ENCODE measurements at regions not wholly inside any gene's neighbourhood (a gene's known extent, or its start where the extent isn't known, plus 50 kb on each side); places are given as distances from the start of the nearest gene placed in this dataset.

DNA sequence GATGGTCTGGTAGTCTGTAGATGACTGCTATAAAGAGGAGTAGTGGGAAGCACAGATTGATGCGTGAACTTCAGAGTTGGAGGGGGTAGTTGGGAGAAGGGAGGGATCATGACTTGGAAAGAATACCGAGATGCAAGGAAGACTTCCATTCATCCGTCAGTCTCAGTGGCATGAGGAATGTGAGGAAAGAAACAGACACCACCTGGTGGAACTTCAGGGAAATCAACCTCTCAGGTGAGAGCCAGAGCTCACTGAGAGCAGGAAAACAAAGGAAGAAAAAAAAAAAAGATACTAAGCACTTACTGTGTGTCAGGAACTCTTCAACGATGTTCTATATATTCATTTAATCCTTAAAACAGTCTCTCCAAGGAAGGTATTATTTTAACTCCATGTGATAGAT, 172.4 kb downstream of the OXSM start:
- no peak overlapping the region for H3K56ac ChIP-seq (replicated peaks; ENCODE audit: insufficient read length, low read depth, low read length)
- H3K23me2 ChIP-seq (ENCODE audit: low read depth, low read length), result no peaks in the 10 kb centered on the region; the same call in 1 of the 2 replicates
- no peak overlapping the region for H2BK120ac ChIP-seq (replicated peaks; ENCODE audit: low read depth, low read length)
- no peaks in the 10 kb centered on the region for H3K36me3 ChIP-seq (ENCODE audit: control insufficient read depth in 2 of 4, insufficient read depth in 4 of 4, low read length in 3 of 4)
- H3K27me3 ChIP-seq (replicated peaks in 1 of 4; ENCODE audit: control insufficient read depth in 3 of 4, extremely low read depth in 1 of 4, insufficient read depth in 3 of 4, low read length in 3 of 4), result no peaks in the 10 kb centered on the region
- CTCF ChIA-PET (ENCODE audit: partially characterized antibody), result interaction anchor here (0.6 to 2.8 kb wide), 25 partner anchors 8 to 1113 kb away, joined by 3 to 21 read pairs (median 4); no protein-coding TSS in a partner anchor
- no peak overlapping the region for H2BK5ac ChIP-seq (ENCODE audit: low read depth, low read length)
- no peaks in the 10 kb centered on the region for H3K4me1 ChIP-seq (replicated peaks in 1 of 4; ENCODE audit: control insufficient read depth in 3 of 4, insufficient read depth in 4 of 4, low read length in 3 of 4)
- no peak overlapping the region for H2AK5ac ChIP-seq (ENCODE audit: low read depth, low read length)
- POLR2A ChIA-PET (ENCODE audit: partially characterized antibody), result no interaction called here
- H3K79me2 ChIP-seq (ENCODE audit: control insufficient read depth in 1 of 2, insufficient read depth in 2 of 2, low read length in 2 of 2), result no peaks in the 10 kb centered on the region
- H2BK12ac ChIP-seq (ENCODE audit: low read depth, low read length), result no peak overlapping the region
- no peak overlapping the region for H3K4me3 ChIP-seq (ENCODE audit: extremely low read depth in 1 of 4, insufficient read depth in 2 of 4, low read depth in 3 of 4, low read length in 4 of 4)
- no peak overlapping the region for H3K27ac ChIP-seq (ENCODE audit: low read depth, low read length)
- WGBS, 2 experiments (ENCODE audit: extremely low coverage in 1 of 2, insufficient coverage in 1 of 2, insufficient read length in 1 of 2, insufficient replicate concordance in 2 of 2, low coverage in 1 of 2, low lambda C conversion rate in 2 of 2, missing lambda C conversion rate in 1 of 2), result 42% methylated on average over 4 of the region's 4 CpGs; no CpG with 5 or more reads in 1 of the 2 experiments
- no peak overlapping the region for H4K5ac ChIP-seq (ENCODE audit: insufficient read length, low read depth, low read length)
- H2AFZ ChIP-seq (ENCODE audit: low read length), result peak overlapping the region; percentile 88; the same call in 1 of the 2 replicates
- no peaks in the 10 kb centered on the region for H3K79me1 ChIP-seq (ENCODE audit: low read depth, low read length)
- no peak overlapping the region for H4K91ac ChIP-seq (replicated peaks; ENCODE audit: insufficient read length, low read length)
- H4K20me1 ChIP-seq (replicated peaks in 1 of 2; ENCODE audit: control insufficient read depth in 1 of 2, insufficient read depth in 2 of 2, low read length in 2 of 2), result no peaks in the 10 kb centered on the region
- no peak overlapping the region for H3K4me2 ChIP-seq (ENCODE audit: insufficient read depth in 1 of 2, low read depth in 2 of 2, low read length in 2 of 2)
- H2BK20ac ChIP-seq (ENCODE audit: low read length), result no peak overlapping the region
- H3K9ac ChIP-seq (replicated peaks in 1 of 4; ENCODE audit: extremely low read depth in 1 of 4, low read depth in 3 of 4, low read length in 3 of 4), result no peak overlapping the region
- H2BK15ac ChIP-seq (ENCODE audit: low read length), result no peak overlapping the region
- peak; percentile 98 for FAIRE-seq
- no peaks in the 10 kb centered on the region for H3K9me3 ChIP-seq (ENCODE audit: insufficient read depth in 2 of 2, low read depth in 1 of 2, low read length in 1 of 2)
- no peak overlapping the region for H3K18ac ChIP-seq (ENCODE audit: extremely low read depth, low read length)
- no peak overlapping the region for H3K14ac ChIP-seq (ENCODE audit: insufficient read length)
- no peak overlapping the region for H3K4ac ChIP-seq (replicated peaks; ENCODE audit: insufficient read length, low read depth, low read length)
- DNase-seq (ENCODE audit: low read depth in 1 of 2, low spot score in 2 of 2), result peak in 1 of 2 experiments; percentile 5
- no peak overlapping the region for H3K23ac ChIP-seq (ENCODE audit: insufficient read length)
- no peak overlapping the region for H4K8ac ChIP-seq (ENCODE audit: extremely low read depth, insufficient read depth, low read length)
- TF ChIP-seq GTF2F1 (IDR thresholded peaks at IDR 0.05; ENCODE audit: borderline replicate concordance, low read depth, low read length), result no peak
- TF ChIP-seq RFX5 (IDR thresholded peaks at IDR 0.05; ENCODE audit: borderline replicate concordance, low read depth, low read length), result no peak
- no peak for TF ChIP-seq SIRT6 (IDR thresholded peaks at IDR 0.05; ENCODE audit: low read length)
- TF ChIP-seq CHD2 (IDR thresholded peaks at IDR 0.05; ENCODE audit: low read length), result no peak
- no peak for TF ChIP-seq GABPA (IDR thresholded peaks at IDR 0.05; ENCODE audit: borderline replicate concordance, insufficient read depth, low read length)
- TF ChIP-seq HDAC2 (IDR thresholded peaks at IDR 0.05; ENCODE audit: borderline replicate concordance in 1 of 2, low read depth in 2 of 2, low read length in 2 of 2), result no peak
- no peak for TF ChIP-seq FOSL1 (IDR thresholded peaks at IDR 0.05; ENCODE audit: insufficient read depth, low read depth, low read length)
- no peak for TF ChIP-seq TCF12 (IDR thresholded peaks at IDR 0.05; ENCODE audit: low read depth, low read length)
- peak; percentile 71 to 73 for TF ChIP-seq RAD21 (IDR thresholded peaks at IDR 0.05 in 1 of 2, conservative IDR thresholded peaks at IDR 0.05 in 1 of 2; ENCODE audit: low read depth in 2 of 2, low read length in 2 of 2)
- peak; percentile 82 for TF ChIP-seq TEAD4 (IDR thresholded peaks at IDR 0.05; ENCODE audit: low read depth, low read length)
- no peak for TF ChIP-seq EZH2 (IDR thresholded peaks at IDR 0.05; ENCODE audit: low read depth, low read length, severe bottlenecking)
- TF ChIP-seq CBX8 (IDR thresholded peaks at IDR 0.05; ENCODE audit: borderline replicate concordance, low read depth, low read length), result no peak
- no peak for TF ChIP-seq PHF8 (conservative IDR thresholded peaks at IDR 0.05; ENCODE audit: low read depth, low read length)
